Stimulated activated CD4-positive, alpha-beta T cell treated with anti-CD3 and anti-CD28 coated beads, Interleukin-1b, Interleukin-23, amount 100 ng/mL, for 4 hours (primary cell): ENCODE measurements at regions not wholly inside any gene's neighbourhood (a gene's known extent, or its start where the extent isn't known, plus 50 kb on each side); places are given as distances from the start of the nearest gene placed in this dataset.

Experiments used
- DNase-seq, 2 donors: peaks; one replicate each; pipeline ENCODE4 v3.0.0-alpha.2; 2020; ENCODE audit warnings: low read depth in 2 of 2

- DNase-seq = no peak
These were observed 427.0 kb downstream of the HLX start for GRCh38 chr1:221306239-221306638.

- DNase-seq = no peak
These were observed 429.6 kb downstream of the HLX start for GRCh38 chr1:221308534-221309511.

GRCh38 chr1:221309723-221310122, 430.5 kb downstream of the HLX start:
- DNase-seq = no peak

- no peak for DNase-seq
These were observed 430.9 kb downstream of the HLX start for GRCh38 chr1:221310180-221310579.

GRCh38 chr1:221315330-221315729, 426.6 kb downstream of the DUSP10 start:
- DNase-seq = no peak

- DNase-seq = no peak
These were observed 425.3 kb downstream of the DUSP10 start for GRCh38 chr1:221316491-221317056.

- no peak for DNase-seq
These were observed 424.4 kb downstream of the DUSP10 start for GRCh38 chr1:221317537-221317936.

GRCh38 chr1:221327954-221328353, 413.9 kb downstream of the DUSP10 start:
- no peak for DNase-seq

GRCh38 chr1:221328371-221328770, 413.5 kb downstream of the DUSP10 start:
- DNase-seq = no peak

GRCh38 chr1:221331273-221332183, 410.4 kb downstream of the DUSP10 start:
- DNase-seq = no peak

- DNase-seq = no peak
These were observed 407.8 kb downstream of the DUSP10 start for GRCh38 chr1:221334062-221334461.

- no peak for DNase-seq
These were observed 406.5 kb downstream of the DUSP10 start for GRCh38 chr1:221335161-221336101.

GRCh38 chr1:221336126-221336525, 405.8 kb downstream of the DUSP10 start:
- DNase-seq = no peak

GRCh38 chr1:221337106-221337505, 404.8 kb downstream of the DUSP10 start:
- no peak for DNase-seq

GRCh38 chr1:221343136-221343535, 398.8 kb downstream of the DUSP10 start:
- no peak for DNase-seq

GRCh38 chr1:221343607-221344006, 398.3 kb downstream of the DUSP10 start:
- DNase-seq = no peak

- no peak for DNase-seq
These were observed 397.2 kb downstream of the DUSP10 start for GRCh38 chr1:221344693-221345092.

GRCh38 chr1:221347706-221348105, 394.2 kb downstream of the DUSP10 start:
- DNase-seq = no peak

GRCh38 chr1:221350091-221350490, 391.8 kb downstream of the DUSP10 start:
- no peak for DNase-seq

- DNase-seq = no peak
These were observed 385.2 kb downstream of the DUSP10 start for GRCh38 chr1:221356693-221357092.

GRCh38 chr1:221363039-221363438, 378.9 kb downstream of the DUSP10 start:
- no peak for DNase-seq
